Fibroblast of mammary gland (primary cell): ENCODE measurements at regions not wholly inside any gene's neighbourhood (a gene's known extent, or its start where the extent isn't known, plus 50 kb on each side); places are given as distances from the start of the nearest gene placed in this dataset.

Experiments used
- DNase-seq: peaks from one replicate; pipeline ENCODE4 v3.0.0-alpha.2; 2010; ENCODE audit warnings: low read depth
- H3K4me3 ChIP-seq: 2 replicates; pipeline ENCODE4 v1.5.1; 2011; ENCODE audit warnings: low read depth, mild to moderate bottlenecking, low read length, moderate library complexity; ENCODE audit not compliant: control insufficient read depth
- CTCF ChIP-seq: conservative IDR thresholded peaks from 2 replicates; pipeline ENCODE4 v1.5.1; 2011; ENCODE audit warnings: low read depth, low read length, inconsistent platforms; ENCODE audit not compliant: control insufficient read depth, insufficient read depth

GRCh38 chr10:3446221-3446620, 273.6 kb upstream of the PITRM1 start:
- H3K4me3 ChIP-seq = no peak overlapping the region
- TF ChIP-seq CTCF = no peak
- DNase-seq = no peak

- H3K4me3 ChIP-seq = no peak overlapping the region
- DNase-seq = peak; percentile 32
- no peak for TF ChIP-seq CTCF
Measured at GRCh38 chr10:3445648-3446047, 273.1 kb upstream of the PITRM1 start.

- no peak overlapping the region for H3K4me3 ChIP-seq
- no peak for DNase-seq
- TF ChIP-seq CTCF = no peak
Measured at GRCh38 chr10:3442451-3442990, 269.9 kb upstream of the PITRM1 start.

- DNase-seq = no peak
Measured at GRCh38 chr10:3439183-3439582, 266.6 kb upstream of the PITRM1 start.

GRCh38 chr10:3438606-3439005, 266.0 kb upstream of the PITRM1 start:
- peak; percentile 10 for DNase-seq
- no peak overlapping the region for H3K4me3 ChIP-seq
- TF ChIP-seq CTCF = no peak

More at GRCh38 chr10:3439183-3439582, 266.6 kb upstream of the PITRM1 start:
- no peak overlapping the region for H3K4me3 ChIP-seq
- no peak for TF ChIP-seq CTCF

- no peak for TF ChIP-seq CTCF
- no peak overlapping the region for H3K4me3 ChIP-seq
- DNase-seq = peak; percentile 16
Measured at GRCh38 chr10:3435671-3436070, 263.1 kb upstream of the PITRM1 start.

GRCh38 chr10:3433988-3434387, 261.4 kb upstream of the PITRM1 start:
- H3K4me3 ChIP-seq = no peak overlapping the region
- no peak for DNase-seq
- no peak for TF ChIP-seq CTCF
